Endothelial cell of hepatic sinusoid (primary cell): ENCODE measurements at regions not wholly inside any gene's neighbourhood (a gene's known extent, or its start where the extent isn't known, plus 50 kb on each side); places are given as distances from the start of the nearest gene placed in this dataset.
"Not testable (repeated sequence)": the region's sequence is repeated elsewhere in the genome, so short reads cannot be mapped to it uniquely, and the experiment has no call there.

Source experiments
- in situ Hi-C: cut with HindIII; loops from 2 replicates; pipeline ENCODE4 v1.10.0; 2017; ENCODE audit warnings: low sequenced_read_pairs

DNA sequence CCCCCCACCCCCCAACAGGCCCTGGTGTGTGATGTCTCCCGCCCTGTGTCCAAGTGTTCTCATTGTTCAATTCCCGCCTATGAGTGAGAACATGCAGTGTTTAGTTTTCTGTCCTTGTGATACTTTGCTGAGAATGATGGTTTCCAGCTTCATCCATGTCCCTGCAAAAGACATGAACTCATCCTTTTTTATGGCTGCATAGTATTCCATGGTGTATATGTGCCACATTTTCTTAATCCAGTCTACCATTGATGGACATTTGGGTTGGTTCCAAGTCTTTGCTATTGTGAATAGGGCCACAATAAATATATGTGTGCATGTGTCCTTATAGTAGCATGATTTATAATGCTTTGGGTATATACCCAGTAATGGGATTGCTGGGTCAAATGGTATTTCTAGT is 54.0 kb downstream of the ZCCHC13 start:
- in situ Hi-C loops, result not testable (repeated sequence)

DNA sequence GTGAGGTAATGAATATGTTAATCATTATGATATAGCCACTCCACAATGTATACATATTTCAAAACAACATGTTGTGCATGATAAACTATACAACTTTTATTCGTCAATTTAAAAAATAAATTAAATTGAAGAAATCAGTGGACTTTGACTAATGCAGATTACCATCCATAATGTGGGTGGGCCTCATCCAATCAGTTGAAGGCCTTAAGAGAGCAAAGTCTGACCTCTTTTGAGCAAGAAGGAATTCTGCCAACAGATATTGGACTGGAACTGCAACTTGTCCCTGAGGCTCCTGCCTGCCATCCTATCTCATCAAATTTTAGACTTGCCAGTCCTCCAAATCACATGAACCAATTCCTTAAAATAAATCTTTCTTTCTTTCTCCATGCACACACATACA is 57.4 kb upstream of the SLC16A2 start:
- in situ Hi-C loops, result no loop called here

- in situ Hi-C loops, result loop anchor here (5.0 kb wide), 1 partner anchor 42 kb away; no protein-coding TSS in a partner anchor
Measured at GRCh38 chrX:74369666-74370065, 51.6 kb upstream of the SLC16A2 start.

GRCh38 chrX:74370487-74370886 is 50.8 kb upstream of the SLC16A2 start:
- in situ Hi-C loops, result no loop called here

- in situ Hi-C loops, result no loop called here
Measured at GRCh38 chrX:74371425-74372222, 49.7 kb upstream of the SLC16A2 start.
